ENCODE measurements at regions not wholly inside any gene's neighbourhood (a gene's known extent, or its start where the extent isn't known, plus 50 kb on each side); places are given as distances from the start of the nearest gene placed in this dataset.
"Not testable (repeated sequence)": the region's sequence is repeated elsewhere in the genome, so short reads cannot be mapped to it uniquely, and the experiment has no call there.

DNA sequence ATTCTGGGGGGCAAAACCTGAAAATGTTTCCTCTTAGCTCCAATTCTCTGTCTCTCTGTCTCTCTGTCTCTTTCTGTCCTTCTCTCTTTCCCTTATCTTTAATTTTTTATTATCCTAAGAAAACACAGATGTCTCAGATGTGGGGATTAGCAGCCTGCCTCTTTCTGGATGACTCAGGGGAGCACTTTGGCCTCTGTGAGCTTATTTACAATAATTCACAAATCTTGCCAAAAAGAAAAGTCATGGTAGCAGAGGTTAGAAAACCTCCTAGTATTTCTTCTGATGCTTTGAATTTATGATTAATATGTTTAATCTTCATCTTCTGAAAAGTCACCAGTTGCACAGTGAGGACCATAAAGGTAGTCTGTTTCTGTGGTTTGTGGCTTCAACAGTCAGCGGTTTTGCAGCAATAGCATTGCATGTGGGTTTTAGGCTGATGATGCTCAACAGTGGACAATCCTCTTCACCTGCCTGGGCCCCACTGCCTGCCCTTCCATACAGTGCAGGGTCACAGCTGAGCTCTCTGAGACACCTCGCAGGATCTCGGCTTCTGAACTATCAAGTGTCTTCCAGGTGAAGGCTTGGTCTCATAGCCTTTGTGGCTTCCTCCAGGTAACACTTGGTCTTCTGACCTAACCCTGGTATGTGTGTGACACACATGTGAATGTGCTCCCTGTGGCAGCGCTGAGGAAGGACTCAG lies 135.7 kb upstream of the DUSP22 start:
- H3K14ac ChIP-seq (ENCODE audit: low read length); H3K4me2 ChIP-seq (ENCODE audit: insufficient read depth, low read length, poor library complexity, severe bottlenecking); H3K27me3 ChIP-seq (ENCODE audit: control insufficient read depth in 3 of 3, insufficient read depth in 3 of 3, low read depth in 1 of 3, low read length in 3 of 3); H3K79me1 ChIP-seq (ENCODE audit: low read depth, low read length); H2BK120ac ChIP-seq (ENCODE audit: low read depth, low read length); H3K4ac ChIP-seq (ENCODE audit: low read length); DNase-seq (ENCODE audit: low spot score); H3K4me3 ChIP-seq (ENCODE audit: low read length in 2 of 2); H2BK15ac ChIP-seq (ENCODE audit: low read length); H3K23ac ChIP-seq (ENCODE audit: low read depth, low read length, poor library complexity); H3K9me3 ChIP-seq (replicated peaks in 1 of 2; ENCODE audit: control insufficient read depth in 2 of 2, insufficient read depth in 1 of 2, low read depth in 1 of 2, low read length in 2 of 2); H2AK5ac ChIP-seq (ENCODE audit: low read depth, low read length); H4K8ac ChIP-seq (ENCODE audit: low read depth, low read length); H3K9ac ChIP-seq (ENCODE audit: low read depth, low read length, poor library complexity); H3K4me1 ChIP-seq (ENCODE audit: control insufficient read depth in 2 of 2, insufficient read depth in 1 of 2, low read depth in 1 of 2, low read length in 2 of 2); H3K18ac ChIP-seq (ENCODE audit: low read length); H4K91ac ChIP-seq (ENCODE audit: low read depth, low read length, poor library complexity); H2AFZ ChIP-seq (ENCODE audit: low read length); H3K36me3 ChIP-seq (replicated peaks in 1 of 2; ENCODE audit: control insufficient read depth in 2 of 2, insufficient read depth in 2 of 2, low read length in 2 of 2); H2BK12ac ChIP-seq (ENCODE audit: low read length); H3K27ac ChIP-seq (replicated peaks; ENCODE audit: low read length); H2BK5ac ChIP-seq (ENCODE audit: low read length): not testable (repeated sequence)
- no CpG with 5 or more reads among the region's 4 CpGs for WGBS, 2 donors (ENCODE audit: extremely low coverage in 2 of 2, insufficient read length in 2 of 2, insufficient replicate concordance in 1 of 2)

DNA sequence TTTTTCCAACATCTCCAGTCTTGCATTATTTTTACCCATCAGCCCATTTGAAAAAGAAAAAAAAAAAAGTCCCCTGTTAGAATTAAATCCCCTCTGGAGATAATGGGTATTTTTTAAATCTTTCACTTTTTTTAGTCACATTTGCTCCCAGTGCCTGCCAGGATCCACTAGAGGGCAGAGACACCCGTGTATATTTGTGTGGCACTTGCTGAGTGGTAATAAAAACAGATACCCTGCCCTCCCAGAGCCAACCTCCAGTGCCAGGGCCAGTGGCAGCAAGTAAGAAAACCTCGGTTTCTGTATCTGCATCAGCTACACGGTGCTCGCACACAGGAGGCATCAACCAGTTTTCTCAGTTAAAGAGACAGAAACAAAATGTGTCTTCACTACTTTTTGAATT lies 135.1 kb upstream of the DUSP22 start:
- not testable (repeated sequence) for H3K18ac ChIP-seq (ENCODE audit: low read length); H3K4me2 ChIP-seq (ENCODE audit: insufficient read depth, low read length, poor library complexity, severe bottlenecking); H3K9ac ChIP-seq (ENCODE audit: low read depth, low read length, poor library complexity); H3K9me3 ChIP-seq (replicated peaks in 1 of 2; ENCODE audit: control insufficient read depth in 2 of 2, insufficient read depth in 1 of 2, low read depth in 1 of 2, low read length in 2 of 2); H2BK5ac ChIP-seq (ENCODE audit: low read length); H3K79me1 ChIP-seq (ENCODE audit: low read depth, low read length); H3K23ac ChIP-seq (ENCODE audit: low read depth, low read length, poor library complexity); H2BK120ac ChIP-seq (ENCODE audit: low read depth, low read length); H2AK5ac ChIP-seq (ENCODE audit: low read depth, low read length); H3K4me1 ChIP-seq (ENCODE audit: control insufficient read depth in 2 of 2, insufficient read depth in 1 of 2, low read depth in 1 of 2, low read length in 2 of 2); H3K27ac ChIP-seq (replicated peaks; ENCODE audit: low read length); DNase-seq (ENCODE audit: low spot score); H3K27me3 ChIP-seq (ENCODE audit: control insufficient read depth in 3 of 3, insufficient read depth in 3 of 3, low read depth in 1 of 3, low read length in 3 of 3); H3K14ac ChIP-seq (ENCODE audit: low read length); H3K4me3 ChIP-seq (ENCODE audit: low read length in 2 of 2); H2BK15ac ChIP-seq (ENCODE audit: low read length); H3K4ac ChIP-seq (ENCODE audit: low read length); H2BK12ac ChIP-seq (ENCODE audit: low read length); H4K91ac ChIP-seq (ENCODE audit: low read depth, low read length, poor library complexity); H2AFZ ChIP-seq (ENCODE audit: low read length); H4K8ac ChIP-seq (ENCODE audit: low read depth, low read length); H3K36me3 ChIP-seq (replicated peaks in 1 of 2; ENCODE audit: control insufficient read depth in 2 of 2, insufficient read depth in 2 of 2, low read length in 2 of 2)
- WGBS, 2 donors (ENCODE audit: extremely low coverage in 2 of 2, insufficient read length in 2 of 2, insufficient replicate concordance in 1 of 2), result no CpG with 5 or more reads among the region's 4 CpGs

DNA sequence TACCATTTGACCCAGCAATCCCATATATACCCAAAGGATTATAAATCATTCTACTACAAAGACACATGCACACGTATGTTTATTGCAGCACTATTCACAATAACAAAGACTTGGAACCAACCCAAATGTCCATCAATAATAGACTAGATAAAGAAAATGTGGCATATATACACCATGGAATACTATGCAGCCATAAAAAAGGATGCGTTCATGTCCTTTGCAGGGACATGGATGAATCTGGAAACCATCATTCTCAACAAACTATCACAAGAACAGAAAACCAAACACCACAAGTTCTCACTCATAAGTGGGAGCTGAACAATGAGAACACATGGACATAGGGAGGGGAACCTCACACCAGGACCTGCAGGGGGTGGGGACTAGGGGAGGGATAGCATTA lies 130.6 kb upstream of the DUSP22 start:
- not testable (repeated sequence) for H3K36me3 ChIP-seq (replicated peaks in 1 of 2; ENCODE audit: control insufficient read depth in 2 of 2, insufficient read depth in 2 of 2, low read length in 2 of 2); H3K4ac ChIP-seq (ENCODE audit: low read length); H3K23ac ChIP-seq (ENCODE audit: low read depth, low read length, poor library complexity); H3K27ac ChIP-seq (replicated peaks; ENCODE audit: low read length); H3K27me3 ChIP-seq (ENCODE audit: control insufficient read depth in 3 of 3, insufficient read depth in 3 of 3, low read depth in 1 of 3, low read length in 3 of 3); H4K91ac ChIP-seq (ENCODE audit: low read depth, low read length, poor library complexity); H2BK15ac ChIP-seq (ENCODE audit: low read length); H3K4me3 ChIP-seq (ENCODE audit: low read length in 2 of 2); H3K79me1 ChIP-seq (ENCODE audit: low read depth, low read length); H2BK12ac ChIP-seq (ENCODE audit: low read length); H3K9ac ChIP-seq (ENCODE audit: low read depth, low read length, poor library complexity); H2BK5ac ChIP-seq (ENCODE audit: low read length); H2BK120ac ChIP-seq (ENCODE audit: low read depth, low read length); H3K14ac ChIP-seq (ENCODE audit: low read length); H3K9me3 ChIP-seq (replicated peaks in 1 of 2; ENCODE audit: control insufficient read depth in 2 of 2, insufficient read depth in 1 of 2, low read depth in 1 of 2, low read length in 2 of 2); H4K8ac ChIP-seq (ENCODE audit: low read depth, low read length); H3K4me2 ChIP-seq (ENCODE audit: insufficient read depth, low read length, poor library complexity, severe bottlenecking); H2AFZ ChIP-seq (ENCODE audit: low read length); H3K18ac ChIP-seq (ENCODE audit: low read length); H3K4me1 ChIP-seq (ENCODE audit: control insufficient read depth in 2 of 2, insufficient read depth in 1 of 2, low read depth in 1 of 2, low read length in 2 of 2); H2AK5ac ChIP-seq (ENCODE audit: low read depth, low read length); DNase-seq (ENCODE audit: low spot score)
- whole genome bisulfite sequencing, 2 donors (ENCODE audit: extremely low coverage in 2 of 2, insufficient read length in 2 of 2, insufficient replicate concordance in 1 of 2), result no CpG with 5 or more reads among the region's 2 CpGs

DNA sequence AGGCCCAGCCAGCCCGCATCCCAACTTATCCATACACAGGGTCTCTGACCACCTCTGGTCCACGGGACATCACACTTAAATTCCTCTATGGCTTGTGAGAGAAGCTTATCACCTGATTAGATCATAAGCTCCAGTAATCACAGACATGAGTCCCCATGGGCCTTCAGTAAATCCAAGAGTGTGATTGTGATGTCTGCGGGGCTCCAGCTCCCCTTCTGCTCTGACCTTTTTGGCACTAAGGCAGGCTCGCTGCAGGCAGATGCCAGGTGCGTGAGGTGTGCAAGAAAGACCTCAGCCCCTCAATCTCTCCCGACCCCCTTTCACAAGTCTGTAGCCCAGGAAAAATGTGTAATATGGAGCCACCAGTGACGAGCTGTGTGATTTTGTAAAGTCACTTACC lies 127.6 kb upstream of the DUSP22 start:
- WGBS, 2 donors (ENCODE audit: extremely low coverage in 2 of 2, insufficient read length in 2 of 2, insufficient replicate concordance in 1 of 2), result no CpG with 5 or more reads among the region's 7 CpGs
- H3K9ac ChIP-seq (ENCODE audit: low read depth, low read length, poor library complexity), result no peak overlapping the region

More for the DNA sequence above, 127.6 kb upstream of the DUSP22 start:
- Histone ChIP-seq H3K23ac (ENCODE audit: low read depth, low read length, poor library complexity) (no peak overlapping the region), H3K4me1 (ENCODE audit: control insufficient read depth in 2 of 2, insufficient read depth in 1 of 2, low read depth in 1 of 2, low read length in 2 of 2) (no peaks in the 10 kb centered on the region), H2BK12ac (ENCODE audit: low read length) (no peak overlapping the region), H2AK5ac (ENCODE audit: low read depth, low read length) (no peak overlapping the region), H3K14ac (ENCODE audit: low read length) (no peak overlapping the region), H3K27ac (replicated peaks; ENCODE audit: low read length) (no peak overlapping the region), H2AFZ (ENCODE audit: low read length) (no peak overlapping the region), H4K91ac (ENCODE audit: low read depth, low read length, poor library complexity) (no peak overlapping the region), H2BK120ac (ENCODE audit: low read depth, low read length) (no peak overlapping the region), H3K4ac (ENCODE audit: low read length) (no peak overlapping the region), H2BK5ac (ENCODE audit: low read length) (no peak overlapping the region), H4K8ac (ENCODE audit: low read depth, low read length) (no peak overlapping the region), H3K4me2 (ENCODE audit: insufficient read depth, low read length, poor library complexity, severe bottlenecking) (no peak overlapping the region), H3K79me1 (ENCODE audit: low read depth, low read length) (no peaks in the 10 kb centered on the region), H3K27me3 (ENCODE audit: control insufficient read depth in 3 of 3, insufficient read depth in 3 of 3, low read depth in 1 of 3, low read length in 3 of 3) (no peaks in the 10 kb centered on the region), H3K18ac (ENCODE audit: low read length) (no peak overlapping the region), H3K4me3 (ENCODE audit: low read length in 2 of 2) (no peak overlapping the region), H2BK15ac (ENCODE audit: low read length) (no peak overlapping the region), H3K9me3 (replicated peaks in 1 of 2; ENCODE audit: control insufficient read depth in 2 of 2, insufficient read depth in 1 of 2, low read depth in 1 of 2, low read length in 2 of 2) (no peaks in the 10 kb centered on the region), H3K36me3 (replicated peaks in 1 of 2; ENCODE audit: control insufficient read depth in 2 of 2, insufficient read depth in 2 of 2, low read length in 2 of 2) (no peaks in the 10 kb centered on the region)
- no peak for DNase-seq (ENCODE audit: low spot score)
